NCI-H526 treated with DMSO at 0.1 percent for 48 hours (cell line): ENCODE measurements at regions not wholly inside any gene's neighbourhood (a gene's known extent, or its start where the extent isn't known, plus 50 kb on each side); places are given as distances from the start of the nearest gene placed in this dataset.

Experiments
- DNase-seq: peaks from one replicate; lab custom pipeline; 2025; lab: John Stamatoyannopoulos, UW

DNA sequence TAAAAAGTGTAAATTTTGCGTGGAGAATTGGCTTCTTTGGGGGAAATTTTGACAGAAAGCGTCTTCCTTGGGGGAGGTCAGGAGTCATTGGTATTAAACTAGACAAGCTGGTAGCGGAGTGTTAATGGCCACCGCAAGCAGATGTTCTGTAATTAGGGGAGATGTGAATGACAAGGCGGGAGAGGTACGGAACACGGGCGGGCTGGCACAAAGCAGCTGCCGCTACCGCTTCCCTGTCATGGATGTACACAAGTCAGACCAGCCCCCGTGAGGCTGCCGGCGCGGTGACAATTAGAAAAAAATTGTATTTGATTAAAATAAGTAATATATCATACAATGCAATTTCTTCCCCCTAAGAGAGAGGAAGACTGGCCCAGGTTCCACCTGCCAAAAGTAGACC lies 501.6 kb downstream of the VRK1 start:
- no peak for DNase-seq

DNA sequence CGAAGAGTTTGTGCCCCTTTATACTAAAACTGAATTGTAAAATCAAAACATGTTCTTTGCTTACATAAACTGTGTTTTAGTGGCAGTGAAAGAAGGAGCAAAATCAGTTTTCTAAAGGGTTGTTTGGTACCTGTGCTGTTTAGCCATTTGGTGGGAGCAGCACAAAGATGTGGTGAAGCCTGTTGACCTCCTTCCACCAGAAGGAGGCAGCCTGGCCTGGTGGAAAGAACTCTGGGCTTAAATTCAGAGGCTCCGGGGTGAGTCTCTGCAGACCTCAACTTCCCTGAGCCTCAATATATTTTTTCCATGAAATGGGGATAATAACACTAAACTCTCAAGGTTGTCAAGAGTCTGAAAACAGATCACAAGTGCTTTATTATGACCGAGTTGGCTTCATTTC lies 502.5 kb downstream of the VRK1 start:
- DNase-seq: no peak

DNA sequence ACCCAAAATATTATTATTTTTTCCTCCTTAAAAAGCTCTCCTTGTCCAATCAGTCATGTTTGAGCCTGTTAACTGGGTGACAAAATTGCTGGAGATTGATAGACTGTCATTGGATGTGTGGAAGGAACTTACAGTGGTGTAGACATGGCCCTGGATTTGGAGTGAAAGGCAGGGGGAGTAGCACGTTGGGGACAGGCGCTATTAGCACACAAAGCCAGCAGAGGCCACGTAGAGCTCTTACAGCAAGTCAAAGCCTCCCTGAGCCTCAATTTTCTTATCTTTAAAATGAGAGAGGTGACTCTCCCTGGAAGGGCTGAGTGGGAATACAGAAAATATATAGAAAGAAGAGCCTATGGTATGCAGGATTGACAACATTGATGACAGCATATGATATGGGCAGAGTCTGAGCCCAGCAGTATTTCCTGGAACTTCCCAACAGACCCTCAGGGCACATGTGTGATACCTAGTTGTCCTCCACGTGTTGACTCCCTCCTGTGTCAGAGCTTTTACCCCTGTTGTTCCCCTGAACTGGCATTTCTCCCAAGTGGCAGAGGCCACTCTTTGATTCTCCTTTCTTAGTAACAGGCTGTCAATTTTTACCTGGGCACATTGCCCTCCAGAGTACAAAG lies 504.9 kb downstream of the VRK1 start:
- DNase-seq: no peak

DNA sequence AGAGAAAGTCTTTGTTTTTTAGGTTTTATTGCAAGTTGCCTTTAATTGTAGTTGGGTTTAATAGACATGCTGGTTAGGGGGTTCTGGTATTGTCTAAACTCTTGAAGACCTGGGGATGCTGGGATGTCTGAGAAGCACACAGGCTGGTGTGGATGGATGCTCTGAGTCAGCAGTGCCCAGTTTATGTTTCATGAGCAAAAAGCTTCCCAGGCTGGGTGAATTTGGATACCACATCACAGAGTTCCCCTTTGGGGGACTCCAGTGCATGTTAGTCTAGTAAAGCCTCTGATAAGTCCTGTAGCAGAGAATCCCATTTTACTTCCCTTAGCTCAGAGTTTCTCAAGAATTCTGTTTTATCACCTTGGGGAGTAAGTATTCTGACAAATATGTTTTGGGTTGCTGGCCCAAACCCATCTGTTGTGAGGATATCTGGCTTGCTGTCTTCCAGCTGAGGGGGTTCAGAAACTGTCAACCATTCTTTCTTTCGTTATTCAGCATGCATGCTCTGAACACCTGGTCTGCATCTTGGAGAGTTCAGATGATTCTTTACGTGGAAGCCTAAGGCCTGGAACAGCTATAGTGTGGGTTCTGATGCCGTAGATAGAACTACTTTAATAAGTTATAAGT lies 509.1 kb downstream of the VRK1 start:
- DNase-seq: no peak

DNA sequence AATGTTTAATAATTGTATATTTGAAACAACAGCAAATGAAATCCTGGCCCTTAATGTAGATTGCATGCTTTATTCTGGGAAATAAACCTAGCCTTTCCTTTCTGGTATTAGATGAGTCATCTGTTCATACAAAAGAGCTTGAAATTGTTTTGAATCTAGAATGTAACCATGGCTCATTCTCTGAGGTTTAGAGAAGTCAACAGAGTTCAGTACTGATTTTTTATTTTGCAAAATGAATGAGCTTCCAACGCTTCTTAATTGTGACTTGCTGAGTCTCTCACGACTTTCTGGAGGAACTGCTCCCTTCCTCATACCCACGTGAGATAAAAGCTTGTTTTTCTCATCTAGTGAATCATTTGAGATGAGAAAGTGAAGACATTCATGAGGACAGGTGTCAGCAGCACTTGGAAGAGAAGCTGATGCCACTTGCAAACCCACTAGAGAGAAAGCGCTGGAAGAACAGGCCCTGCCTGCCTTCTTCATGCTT lies 509.6 kb downstream of the VRK1 start:
- no peak for DNase-seq

DNA sequence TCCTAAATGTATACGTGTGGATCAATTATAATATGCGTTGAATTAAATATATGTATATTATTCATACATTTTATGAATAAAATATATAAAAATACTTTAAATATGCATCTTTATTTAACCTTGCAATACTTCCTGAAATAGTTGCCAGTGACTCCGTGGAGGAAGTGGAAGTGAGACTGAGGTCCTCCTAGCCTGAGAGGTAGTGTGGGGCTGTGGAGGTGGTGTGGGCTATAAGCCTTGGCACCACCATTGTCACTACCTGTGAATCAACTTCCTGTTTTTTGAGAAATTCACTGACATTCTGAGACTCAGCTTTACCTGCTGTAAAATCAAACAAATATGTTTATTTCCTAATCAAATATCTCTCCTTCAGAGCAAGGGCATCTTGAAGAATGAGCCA lies 514.2 kb downstream of the VRK1 start:
- DNase-seq: no peak

DNA sequence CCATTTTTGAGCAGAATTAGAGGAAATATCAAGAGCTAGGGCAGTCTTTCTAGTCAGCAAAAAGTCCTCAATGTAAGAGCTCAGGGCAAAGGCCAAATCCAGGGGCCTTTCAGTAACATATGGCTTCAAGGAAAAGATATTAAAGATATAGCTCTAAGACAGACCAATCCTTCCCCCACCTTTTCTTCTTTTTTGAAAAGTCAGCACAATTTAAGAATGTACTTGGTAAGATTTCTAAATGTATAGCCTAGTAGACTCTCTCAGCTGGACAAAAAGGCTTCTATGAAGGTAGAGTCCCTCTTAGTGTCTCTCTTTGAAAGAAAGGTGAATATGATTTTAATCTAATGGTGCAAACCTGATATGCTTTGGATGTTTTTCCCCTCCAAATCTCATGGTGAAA lies 515.7 kb downstream of the VRK1 start:
- DNase-seq: no peak

DNA sequence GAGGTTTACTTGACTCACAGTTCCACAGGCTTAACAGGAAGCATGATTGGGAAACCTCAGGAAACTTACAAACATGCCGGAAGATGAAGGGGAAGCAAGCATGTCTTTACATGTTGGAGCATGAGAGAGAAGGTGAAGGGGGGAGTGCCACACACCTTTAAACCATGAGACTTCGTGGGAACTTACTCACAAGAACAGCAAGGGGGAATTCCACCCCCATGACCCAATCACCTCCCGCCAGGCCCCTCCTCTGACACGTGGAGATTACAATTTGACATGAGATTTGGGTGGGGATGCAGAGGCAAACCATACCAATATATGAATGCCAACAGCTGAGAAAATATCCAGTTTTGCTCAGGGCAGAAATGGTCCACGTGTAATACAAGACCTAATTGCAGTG lies 518.6 kb downstream of the VRK1 start:
- no peak for DNase-seq

DNA sequence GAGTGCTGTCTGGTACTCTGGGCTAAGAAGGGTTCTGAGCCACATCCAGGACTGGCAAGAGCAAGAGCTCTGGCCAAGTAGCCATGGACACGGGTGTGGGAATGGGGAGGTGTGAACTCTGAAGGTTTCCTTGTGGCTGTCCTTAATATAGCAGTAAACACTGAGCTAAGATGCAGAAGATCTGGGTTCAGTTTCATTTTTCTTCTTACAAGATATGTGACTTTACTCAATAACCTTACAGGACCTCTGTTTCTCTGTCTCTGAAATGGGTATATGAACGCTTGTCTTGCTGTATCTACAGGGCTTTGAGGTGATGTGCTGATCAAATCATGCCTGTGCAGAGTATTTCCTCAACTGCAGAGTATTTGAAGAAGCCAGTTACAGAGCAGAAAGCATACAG lies 521.2 kb downstream of the VRK1 start:
- DNase-seq: no peak

DNA sequence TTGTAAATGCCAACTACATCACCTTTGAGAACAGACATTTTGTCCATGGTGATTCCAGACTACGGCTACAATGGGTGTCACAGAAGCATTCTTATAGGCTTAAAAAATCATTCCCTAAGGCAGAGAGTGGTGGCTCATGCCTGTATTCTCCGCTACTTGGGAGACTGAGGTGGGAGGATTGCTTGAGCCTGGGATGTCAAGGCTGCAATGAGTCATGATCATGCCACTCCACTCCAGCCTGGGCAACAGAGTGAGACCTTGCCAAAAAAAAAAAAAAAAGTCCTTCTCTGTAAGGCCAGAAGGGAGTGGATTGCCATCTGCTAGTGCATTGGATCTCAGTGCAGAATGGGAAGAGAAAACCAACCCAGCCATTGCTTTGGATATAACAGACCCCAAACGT lies 522.5 kb downstream of the VRK1 start:
- no peak for DNase-seq

DNA sequence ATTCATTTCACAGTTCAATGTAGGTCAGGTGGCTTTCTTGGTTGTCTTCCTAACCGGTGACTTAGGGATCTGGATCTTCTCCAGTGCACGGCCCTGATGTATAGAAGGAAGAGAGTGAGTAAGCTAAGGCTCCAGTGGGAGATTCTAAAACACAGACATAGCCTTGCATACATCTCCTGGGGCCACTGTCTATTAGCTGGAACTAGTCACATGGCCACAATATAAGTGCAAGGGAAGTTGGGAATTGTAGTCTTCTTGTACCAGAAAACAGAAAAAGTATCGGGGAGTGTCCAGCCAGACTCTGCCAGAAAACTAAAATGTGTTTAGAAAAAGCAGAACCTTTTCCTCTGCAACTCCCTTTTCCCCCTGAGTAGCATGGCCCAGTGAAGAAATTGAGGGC lies 531.6 kb downstream of the VRK1 start:
- no peak for DNase-seq

DNA sequence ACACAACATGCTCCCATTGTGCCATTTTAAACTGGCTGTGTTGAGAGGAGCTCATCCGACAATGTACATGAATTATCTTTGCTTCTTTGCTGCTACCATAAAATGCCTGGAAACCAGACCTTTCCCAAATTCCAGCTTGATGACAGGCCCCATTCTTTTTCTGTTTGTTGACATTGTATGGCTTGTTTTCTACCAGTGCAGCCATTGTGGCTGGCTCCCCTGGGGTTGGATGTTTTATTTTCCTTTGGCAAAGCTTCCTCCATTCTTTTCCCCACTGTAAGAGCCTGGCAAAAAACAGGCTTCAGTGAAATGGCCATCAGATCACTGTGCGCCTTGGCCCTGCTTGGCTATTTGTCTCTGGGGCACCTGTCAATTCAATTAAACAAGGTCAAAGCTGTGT lies 532.5 kb downstream of the VRK1 start:
- DNase-seq: no peak

DNA sequence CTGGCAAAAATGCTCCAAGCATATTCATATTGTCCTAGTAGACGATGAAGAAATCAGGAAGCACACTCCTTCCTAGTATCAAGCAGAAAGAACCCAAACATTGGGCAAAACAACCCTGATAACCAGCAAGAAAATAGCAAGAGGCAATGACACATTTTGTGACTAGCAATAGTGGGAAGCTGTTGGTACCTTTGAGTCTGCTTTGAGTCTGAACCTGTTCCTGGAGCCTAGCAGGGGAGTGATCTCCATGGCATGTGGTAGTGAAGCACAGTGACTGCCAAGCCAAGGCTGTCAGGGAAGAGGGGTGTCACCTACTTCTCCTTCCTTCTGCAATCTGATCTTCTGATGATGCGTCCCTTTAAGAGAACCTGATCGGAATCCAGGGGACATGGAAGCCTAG lies 533.9 kb downstream of the VRK1 start:
- DNase-seq: no peak

DNA sequence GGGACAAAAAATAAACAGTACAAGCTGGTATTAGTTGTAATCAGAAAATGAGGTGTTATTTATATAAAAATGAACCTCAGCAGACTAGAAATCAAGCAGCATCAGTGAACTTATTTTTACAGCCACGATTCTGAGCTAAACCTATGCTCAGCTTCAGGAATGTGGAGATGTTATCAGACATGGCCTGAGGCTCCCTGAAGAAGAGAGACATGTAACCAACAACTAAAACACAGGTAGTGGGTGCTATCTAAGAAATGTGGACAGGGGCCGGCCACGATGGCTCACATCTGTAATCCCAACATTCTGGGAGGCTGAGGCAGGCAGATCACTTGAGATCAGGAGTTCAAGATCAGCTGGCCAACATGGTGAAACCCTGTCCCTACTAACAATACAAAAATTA lies 534.3 kb downstream of the VRK1 start:
- DNase-seq: no peak

DNA sequence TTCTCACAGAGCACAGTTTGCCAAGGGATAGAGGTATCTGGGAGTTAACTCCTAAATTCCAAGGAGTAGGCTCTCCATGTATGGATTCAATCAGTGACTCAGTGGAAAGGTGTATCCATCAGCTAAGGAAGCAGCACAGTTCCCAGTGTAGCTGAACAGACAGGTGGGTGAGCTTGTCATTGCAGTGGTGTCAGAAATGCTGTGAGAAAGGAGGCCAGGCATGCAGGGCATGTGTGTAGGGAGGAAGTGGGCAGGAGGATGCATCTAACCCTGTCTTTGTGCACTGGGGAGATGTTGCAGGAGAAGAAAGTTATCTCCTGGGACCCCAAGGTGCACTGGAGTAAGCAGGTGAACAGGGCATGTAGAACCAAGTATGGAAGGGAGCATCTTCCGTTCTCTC lies 539.0 kb downstream of the VRK1 start:
- no peak for DNase-seq

DNA sequence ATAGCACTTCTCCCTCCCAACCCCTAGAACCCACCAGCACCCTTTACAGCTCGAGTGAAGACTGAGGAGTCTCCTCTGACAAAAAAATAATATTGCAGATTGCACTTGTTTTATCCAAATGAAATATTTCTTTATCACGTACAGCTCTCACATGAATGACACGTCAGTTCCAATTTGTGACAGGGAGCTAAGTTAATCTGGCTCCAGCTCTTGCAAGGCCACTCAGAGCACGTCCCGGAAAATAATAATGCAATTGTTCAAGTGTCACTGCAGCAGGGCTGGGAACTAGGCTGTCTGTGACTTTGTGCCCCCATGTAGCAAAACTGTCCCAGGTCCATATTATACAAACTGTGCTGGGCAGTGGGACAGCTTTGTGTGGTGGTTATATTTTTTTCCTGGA lies 539.6 kb downstream of the VRK1 start:
- DNase-seq: no peak

DNA sequence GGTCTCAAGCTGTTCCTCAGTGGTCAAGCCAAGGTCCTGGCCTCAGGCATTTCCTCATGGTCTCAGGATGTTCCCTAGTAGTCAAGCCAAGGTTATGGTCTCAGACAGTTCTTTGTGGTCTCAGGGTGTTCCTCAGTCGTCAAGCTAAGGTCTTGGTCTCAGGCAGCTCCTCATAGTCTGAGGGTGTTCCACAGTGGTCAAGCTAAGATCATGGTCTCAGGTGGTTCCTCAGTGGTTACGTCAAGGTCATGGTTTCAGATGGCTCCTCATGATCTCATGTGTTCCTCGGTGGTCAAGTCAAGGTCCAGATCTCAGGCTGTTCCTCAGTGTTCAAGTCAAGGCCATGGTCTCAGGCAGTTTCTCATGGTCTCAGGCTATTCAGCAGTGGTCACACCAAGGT lies 540.1 kb downstream of the VRK1 start:
- DNase-seq: no peak

DNA sequence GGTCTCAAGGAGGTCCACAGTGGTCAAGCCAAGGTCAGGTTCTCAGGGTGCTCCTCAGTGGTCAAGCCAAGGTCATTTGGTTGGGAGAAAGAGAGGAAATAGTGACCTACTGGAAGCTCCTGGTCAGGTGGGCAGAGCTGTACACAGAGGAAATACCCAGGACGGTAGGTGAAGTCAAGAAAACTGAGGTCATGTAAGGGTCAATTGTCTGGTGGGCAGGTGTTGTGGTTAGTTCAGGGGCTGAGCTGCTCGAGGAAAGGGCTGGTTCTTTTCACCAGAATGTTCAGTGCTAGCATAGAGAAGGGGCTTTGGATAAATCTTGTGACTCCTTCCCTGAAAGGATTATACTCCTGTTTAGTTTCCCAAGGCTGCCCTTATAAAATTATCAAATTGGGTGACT lies 540.5 kb downstream of the VRK1 start:
- no peak for DNase-seq

DNA sequence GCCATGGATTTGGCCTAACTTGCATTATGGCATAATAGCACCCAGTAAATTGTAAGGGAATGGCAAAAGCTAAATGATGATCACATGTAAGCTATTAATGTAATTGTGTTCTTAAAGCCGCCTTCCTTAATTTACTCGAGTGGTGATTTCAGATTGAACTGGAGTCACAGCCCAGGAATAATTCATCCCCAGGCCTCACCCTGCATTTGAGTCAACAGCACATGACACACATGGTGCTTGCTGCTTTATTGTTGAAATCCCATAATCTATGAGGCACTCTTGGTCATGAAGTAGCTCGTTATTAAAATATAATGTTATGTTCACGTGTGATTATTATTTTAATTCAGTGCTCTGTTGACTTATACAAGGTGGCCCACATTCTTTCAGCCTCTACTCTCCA lies 547.5 kb downstream of the VRK1 start:
- no peak for DNase-seq

DNA sequence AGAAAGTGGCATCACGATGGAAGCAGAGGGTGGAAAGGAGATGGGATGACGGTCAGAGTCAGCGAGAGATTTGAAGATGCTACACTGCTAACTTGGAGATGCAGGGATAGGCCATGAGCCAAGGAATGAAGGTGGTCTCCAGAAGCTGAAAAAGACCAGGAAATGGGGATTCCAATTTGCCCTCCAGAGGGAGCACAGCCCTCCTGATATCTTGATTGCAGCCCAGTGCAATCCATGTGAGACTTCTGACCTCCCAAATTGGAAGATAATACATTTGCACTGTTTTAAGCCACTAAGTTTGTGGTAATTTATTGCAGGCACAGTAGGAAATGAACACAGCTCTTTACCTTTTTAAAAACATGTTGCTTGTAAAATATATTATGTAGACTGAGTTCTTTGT lies 549.5 kb downstream of the VRK1 start:
- DNase-seq: no peak

DNA sequence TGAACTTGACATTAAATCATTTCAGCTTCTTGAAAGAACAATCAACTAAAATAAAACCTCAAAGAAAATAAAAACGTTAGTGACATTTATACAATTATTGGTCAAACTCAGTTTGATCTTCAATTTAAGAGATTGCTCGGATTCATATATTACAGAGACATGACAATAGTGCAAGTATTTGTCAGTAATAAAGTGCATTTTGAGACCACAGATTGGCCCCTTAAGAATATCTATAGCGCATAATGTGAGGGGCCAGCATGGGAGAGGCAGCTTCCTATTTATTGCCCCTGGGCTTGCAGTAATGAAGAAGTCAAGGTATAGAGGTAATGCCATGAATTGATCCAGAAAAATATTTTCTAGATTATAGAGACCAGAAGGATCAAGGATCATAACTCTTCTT lies 552.3 kb downstream of the VRK1 start:
- DNase-seq: no peak

DNA sequence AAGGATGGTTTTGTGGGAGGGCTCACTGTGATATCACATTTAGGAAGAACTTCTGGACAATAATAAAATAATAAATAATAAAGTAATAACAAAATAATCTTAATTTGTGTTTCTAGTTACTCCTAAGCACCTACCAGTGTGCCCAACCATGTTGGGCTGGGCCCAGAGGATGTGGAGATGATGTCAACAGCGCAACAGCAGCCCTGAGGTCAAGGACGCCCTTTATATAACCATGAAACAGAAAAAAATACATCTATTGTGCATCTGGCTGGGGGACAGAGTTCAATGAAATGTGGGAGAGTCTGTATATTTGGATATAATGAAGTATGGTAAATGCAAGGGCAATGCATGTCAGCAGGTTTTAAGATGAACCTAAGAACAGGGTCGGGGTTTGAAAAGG lies 552.8 kb downstream of the VRK1 start:
- no peak for DNase-seq

DNA sequence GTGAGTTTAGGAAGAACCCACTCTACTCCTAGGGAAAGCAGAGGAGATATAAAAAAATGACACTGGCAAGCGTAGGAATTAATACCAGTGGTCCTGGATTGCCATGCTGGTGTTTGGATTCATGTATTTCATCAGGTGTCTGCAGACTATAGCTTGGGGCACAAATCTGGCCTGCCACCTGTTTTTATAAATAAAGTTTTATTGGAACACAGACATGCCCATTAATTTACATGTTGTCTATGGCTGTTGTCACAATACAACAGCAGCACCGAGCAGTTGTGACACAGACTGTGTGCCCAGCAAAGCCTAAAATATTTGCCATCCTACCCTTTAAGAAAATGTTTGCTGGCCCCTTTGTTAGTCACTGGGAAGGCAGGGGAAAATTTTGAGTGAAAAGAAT lies 553.2 kb downstream of the VRK1 start:
- DNase-seq: no peak
